IMR-90 (cell line): ENCODE measurements at regions not wholly inside any gene's neighbourhood (a gene's known extent, or its start where the extent isn't known, plus 50 kb on each side); places are given as distances from the start of the nearest gene placed in this dataset.

Experiments
- ATAC-seq: fragments of 200-7000 bp; cut with Tn5 transposase; 2 replicates; pipeline ENCODE4 v1.9.1; 2020; ENCODE audit warnings: low read depth, mild to moderate bottlenecking, moderate library complexity
- BruUV-seq: library from RNA; stranded (reverse); fragments of 400-500 nt; replicated peaks from 2 replicates; lab custom pipeline; 2021; lab: Mats Ljungman, UMichigan
- CTCF ChIA-PET: fragments of 300-600 bp; formaldehyde crosslinking; extraction: SDS; loops from one replicate; lab custom pipeline; 2021; ENCODE audit warnings: antibody characterized with exemption; lab: Yijun Ruan, JAX
- POLR2A ChIA-PET: fragments of 300-600 bp; sonication (Branson Sonifier 250); formaldehyde crosslinking; loops from one replicate; lab custom pipeline; 2022; ENCODE audit warnings: antibody characterized with exemption; ENCODE audit not compliant: unreplicated experiment; lab: Charles Lee
- DNase-seq: peaks from one replicate; pipeline ENCODE4 v3.0.0; 2013
- H2AFZ ChIP-seq: replicated peaks from 2 replicates; pipeline ENCODE3; 2013; ENCODE audit warnings: low read length, mild to moderate bottlenecking; ENCODE audit not compliant: poor library complexity
- H2AK5ac ChIP-seq: 2 replicates; pipeline ENCODE4 v1.6.1; 2013; ENCODE audit warnings: low read depth, low read length, inconsistent platforms
- H2AK9ac ChIP-seq: replicated peaks from 2 replicates; pipeline ENCODE3; 2013; ENCODE audit warnings: mild to moderate bottlenecking, low read depth, low read length, moderate library complexity; ENCODE audit not compliant: poor library complexity
- H2BK120ac ChIP-seq: 2 replicates; pipeline ENCODE4 v1.6.1; 2013; ENCODE audit warnings: low read depth, low read length, inconsistent platforms
- H2BK15ac ChIP-seq: 3 replicates; pipeline ENCODE4 v1.6.1; 2013; ENCODE audit warnings: low read depth, low read length, inconsistent platforms
- H2BK20ac ChIP-seq: 2 replicates; pipeline ENCODE4 v1.6.1; 2013; ENCODE audit warnings: low read depth, mild to moderate bottlenecking, inconsistent platforms, low read length, moderate library complexity
- H2BK5ac ChIP-seq: 2 replicates; pipeline ENCODE4 v1.6.1; 2013; ENCODE audit warnings: mild to moderate bottlenecking, low read depth, low read length, inconsistent platforms; ENCODE audit not compliant: poor library complexity, severe bottlenecking
- H3K14ac ChIP-seq: replicated peaks from 2 replicates; pipeline ENCODE4 v1.6.1; 2013; ENCODE audit warnings: low read depth, low read length, inconsistent platforms
- H3K18ac ChIP-seq: 2 replicates; pipeline ENCODE4 v1.6.1; 2013; ENCODE audit warnings: low read depth, low read length, control low read depth
- H3K23ac ChIP-seq: 2 replicates; pipeline ENCODE4 v1.6.1; 2013; ENCODE audit warnings: low read depth, low read length, inconsistent platforms
- H3K27ac ChIP-seq: 2 replicates; pipeline ENCODE4 v1.5.1; 2013; ENCODE audit warnings: mild to moderate bottlenecking, control low read depth, low read length; ENCODE audit not compliant: insufficient read depth
- H3K27me3 ChIP-seq: 2 replicates; pipeline ENCODE4 v1.6.1; 2013; ENCODE audit warnings: low read length; ENCODE audit not compliant: control insufficient read depth, insufficient read depth
- H3K36me3 ChIP-seq: 2 replicates; pipeline ENCODE4 v1.6.1; 2013; ENCODE audit warnings: low read length, mixed read lengths; ENCODE audit not compliant: control insufficient read depth, insufficient read depth
- H3K4ac ChIP-seq: 2 replicates; pipeline ENCODE4 v1.6.1; 2013; ENCODE audit warnings: low read depth, low read length, inconsistent platforms
- H3K4me1 ChIP-seq: 2 replicates; pipeline ENCODE4 v1.6.1; 2013; ENCODE audit warnings: low read length, mixed read lengths; ENCODE audit not compliant: control insufficient read depth, insufficient read depth
- H3K4me2 ChIP-seq: 2 replicates; pipeline ENCODE4 v1.6.1; 2013; ENCODE audit warnings: low read depth, mild to moderate bottlenecking, control low read depth, low read length, moderate library complexity
- H3K4me3 ChIP-seq: 2 replicates; pipeline ENCODE4 v1.5.1; 2013; ENCODE audit warnings: low read depth, mild to moderate bottlenecking, control low read depth, low read length, moderate library complexity; ENCODE audit not compliant: insufficient read depth
- H3K56ac ChIP-seq: 2 replicates; pipeline ENCODE4 v1.6.1; 2013; ENCODE audit warnings: low read length, inconsistent platforms; ENCODE audit not compliant: insufficient read depth; ENCODE audit errors: extremely low read depth
- H3K79me1 ChIP-seq, 2 experiments: 2 replicates each; pipeline ENCODE4 v1.6.1; 2013; ENCODE audit warnings: low read length in 2 of 2, inconsistent platforms in 1 of 2, low read depth in 1 of 2
- H3K9ac ChIP-seq: 2 replicates; pipeline ENCODE4 v1.6.1; 2013; ENCODE audit warnings: low read depth, low read length, control low read depth
- H3K9me1 ChIP-seq: 2 replicates; pipeline ENCODE4 v1.6.1; 2013; ENCODE audit warnings: low read length, inconsistent platforms; ENCODE audit not compliant: insufficient read depth
- H3K9me3 ChIP-seq: 2 replicates; pipeline ENCODE4 v1.6.1; 2013; ENCODE audit warnings: low read length; ENCODE audit not compliant: control insufficient read depth, insufficient read depth
- H4K20me1 ChIP-seq: 2 replicates; pipeline ENCODE4 v1.6.1; 2013; ENCODE audit warnings: low read length, inconsistent platforms; ENCODE audit not compliant: insufficient read depth
- H4K5ac ChIP-seq: 2 replicates; pipeline ENCODE4 v1.6.1; 2013; ENCODE audit warnings: mild to moderate bottlenecking, low read depth, low read length, control low read depth
- H4K8ac ChIP-seq, 2 experiments: 2 replicates each; pipeline ENCODE4 v1.6.1; 2013; ENCODE audit warnings: low read depth in 2 of 2, low read length in 2 of 2, control low read depth in 1 of 2, inconsistent platforms in 1 of 2
- H4K91ac ChIP-seq: 2 replicates; pipeline ENCODE4 v1.6.1; 2013; ENCODE audit warnings: low read depth, low read length, inconsistent platforms; ENCODE audit not compliant: insufficient read depth
- CEBPB ChIP-seq: IDR thresholded peaks from 2 replicates; pipeline ENCODE4 v1.6.1; 2012; ENCODE audit warnings: low read depth, low read length, improper control_type of control experiment
- ELK1 ChIP-seq: fragments of 150-350 bp; IDR thresholded peaks from 2 replicates; pipeline ENCODE4 v1.6.1; 2016; ENCODE audit warnings: low read depth, mild to moderate bottlenecking, low read length, moderate library complexity, borderline replicate concordance
- FOS ChIP-seq: fragments of 150-350 bp; IDR thresholded peaks from 2 replicates; pipeline ENCODE4 v1.6.1; 2016; ENCODE audit warnings: low read depth, low read length
- MAFK ChIP-seq: IDR thresholded peaks from 2 replicates; pipeline ENCODE4 v1.6.1; 2012; ENCODE audit warnings: low read depth, low read length, improper control_type of control experiment
- POLR2A ChIP-seq: IDR thresholded peaks from 2 replicates; pipeline ENCODE4 v1.6.1; 2012; ENCODE audit warnings: mild to moderate bottlenecking, low read depth, low read length
- RFX5 ChIP-seq: IDR thresholded peaks from 2 replicates; pipeline ENCODE4 v1.8.0; 2012; ENCODE audit warnings: low read depth, mild to moderate bottlenecking, low read length, moderate library complexity
- SMC3 ChIP-seq: fragments of 150-350 bp; IDR thresholded peaks from 2 replicates; pipeline ENCODE4 v1.6.1; 2016; ENCODE audit warnings: low read depth, mild to moderate bottlenecking, antibody characterized with exemption, low read length, moderate library complexity
- WGBS, 2 experiments: methylation state at CpG; one replicate each; pipeline versions ENCODE4 v1.1.5 to v1.1.7; 2013; ENCODE audit warnings: missing lambda C conversion rate in 2 of 2; ENCODE audit not compliant: insufficient read length in 1 of 2; ENCODE audit errors: extremely low coverage in 2 of 2; 5-methylcytosine and 5-hydroxymethylcytosine counted together
- dilution Hi-C: fragments of 300-500 bp; cut with HindIII; formaldehyde crosslinking; loops from one replicate; pipeline ENCODE4 v1.14.3; 2018; ENCODE audit warnings: low sequenced_read_pairs; ENCODE audit not compliant: unreplicated experiment
- in situ Hi-C: fragments of 300-500 bp; cut with MboI; formaldehyde crosslinking; loops from 3 replicates; pipeline ENCODE4 v1.14.3; 2019; ENCODE audit warnings: low sequenced_read_pairs, inconsistent platforms, mixed read lengths
- intact Hi-C: fragments of 100-400 bp; cut with micrococcal nuclease; formaldehyde crosslinking; loops from 2 replicates; pipeline ENCODE4 v1.10.0; 2022

- 0 out of 2 replicates have a peak, but pooled peaks have one; percentile 13 for ATAC-seq
- Histone ChIP-seq H3K4ac (peak overlapping the region; percentile 65), H2AFZ (peak overlapping the region; percentile 35), H3K4me3 (no peak overlapping the region), H3K23ac (peak overlapping the region; percentile 35; the same call in 1 of the 2 replicates), H4K8ac (peak overlapping the region in 1 of 2 experiments; percentile 48; a peak in 2 of 4 replicates), H3K9ac (0 out of 2 replicates have a peak overlapping the region, but pooled peaks have one; percentile 28), H3K27ac (no peak overlapping the region), H4K91ac (peak overlapping the region; percentile 14; the same call in 1 of the 2 replicates), H3K36me3 (no peaks in the 10 kb centered on the region), H3K14ac (0 out of 2 replicates have a peak overlapping the region, but pooled peaks have one; percentile 21), H3K79me1 (no peaks in the 10 kb centered on the region), H2BK5ac (peak overlapping the region; percentile 32), H2BK20ac (peak overlapping the region; percentile 53; the same call in 1 of the 2 replicates), H3K9me1 (peaks cover 5% of the 10 kb centered on the region), H2BK15ac (peak overlapping the region; percentile 31), H3K18ac (peak overlapping the region; percentile 42; the same call in 1 of the 2 replicates), H3K9me3 (no peaks in the 10 kb centered on the region), H3K4me1 (peaks cover 11% of the 10 kb centered on the region), H2BK120ac (peak overlapping the region; percentile 59; the same call in 1 of the 2 replicates), H2AK5ac (peak overlapping the region; percentile 60), H2AK9ac (no peak overlapping the region), H4K5ac (peak overlapping the region; percentile 33; the same call in 1 of the 2 replicates), H3K4me2 (peak overlapping the region; percentile 25; the same call in 1 of the 2 replicates), H3K27me3 (no peaks in the 10 kb centered on the region), H3K56ac (no peak overlapping the region), H4K20me1 (no peaks in the 10 kb centered on the region)
- 78% methylated on average over 3 of the region's 6 CpGs; no CpG with 5 or more reads in 1 of the 2 experiments for WGBS, 2 experiments
- no peak for DNase-seq
- dilution Hi-C loops (no loop called here), in situ Hi-C loops (no loop called here), intact Hi-C loops (no loop called here)
- no TSS peak for BruUV-seq
- ChIA-PET POLR2A (no interaction called here), CTCF (interaction anchor here (1.1 kb wide), 1 partner anchor 296 kb away, joined by 3 read pairs; no protein-coding TSS in a partner anchor)
- TF ChIP-seq MAFK (no peak), SMC3 (no peak), FOS (no peak), POLR2A (no peak), CEBPB (no peak), ELK1 (no peak), RFX5 (no peak)
Observed at GRCh38 chr3:101932326-101933068, 83.2 kb downstream of the NFKBIZ start.
